WTC11 (cell line): ENCODE measurements at regions not wholly inside any gene's neighbourhood (a gene's known extent, or its start where the extent isn't known, plus 50 kb on each side); places are given as distances from the start of the nearest gene placed in this dataset.

ENCODE experiments used
- ATAC-seq: fragments of 200-7000 bp; cut with Tn5 transposase; 2 replicates; pipeline ENCODE4 v1.10.0; 2021; ENCODE audit warnings: mild to moderate bottlenecking, moderate library complexity
- CTCF ChIA-PET: fragments of 300-600 bp; sonication (Branson Sonifier 250); formaldehyde crosslinking; loops from one replicate; lab custom pipeline; 2021; ENCODE audit warnings: antibody characterized with exemption; lab: Charles Lee
- POLR2A ChIA-PET: fragments of 350-600 bp; sonication (Branson Sonifier 250); formaldehyde crosslinking; loops from one replicate; lab custom pipeline; 2021; ENCODE audit warnings: antibody characterized with exemption; lab: Charles Lee
- DNase-seq: peaks from one replicate; pipeline ENCODE4 v3.0.0; 2021; ENCODE audit warnings: low spot score
- H3K27ac Mint-ChIP-seq: 2 replicates; pipeline ENCODE4 v1.8.0; 2021; ENCODE audit warnings: mixed read lengths
- H3K27me3 Mint-ChIP-seq: 2 replicates; pipeline ENCODE4 v1.8.0; 2021; ENCODE audit warnings: low read depth, mild to moderate bottlenecking, moderate library complexity, mixed read lengths
- H3K36me3 Mint-ChIP-seq: 2 replicates; pipeline ENCODE4 v1.8.0; 2021; ENCODE audit warnings: mixed read lengths
- H3K4me1 Mint-ChIP-seq: 2 replicates; pipeline ENCODE4 v1.8.0; 2022; ENCODE audit warnings: mixed read lengths
- H3K4me3 Mint-ChIP-seq: 2 replicates; pipeline ENCODE4 v1.8.0; 2021; ENCODE audit warnings: mild to moderate bottlenecking, moderate library complexity, mixed read lengths
- H3K9me3 Mint-ChIP-seq: 2 replicates; pipeline ENCODE4 v1.8.0; 2021; ENCODE audit warnings: mixed read lengths
- AR ChIP-seq: fragments of 250-450 bp; sonication (Bioruptor Pico); IDR thresholded peaks from 2 replicates; pipeline ENCODE4 v1.9.0; 2021; ENCODE audit warnings: mild to moderate bottlenecking
- CREB1 ChIP-seq: sonication (generic); formaldehyde crosslinking; IDR thresholded peaks from 2 replicates; pipeline ENCODE4 v1.8.0; 2023; ENCODE audit warnings: mild to moderate bottlenecking, missing genetic modification reagents
- ELF4 ChIP-seq: sonication (generic); formaldehyde crosslinking; IDR thresholded peaks from 2 replicates; pipeline ENCODE4 v1.8.1; 2022; ENCODE audit warnings: low read depth, mild to moderate bottlenecking, moderate library complexity, missing genetic modification reagents
- ETV6 ChIP-seq: sonication (generic); formaldehyde crosslinking; IDR thresholded peaks from 2 replicates; pipeline ENCODE4 v1.8.1; 2022; ENCODE audit warnings: mild to moderate bottlenecking, missing genetic modification reagents
- IRF2 ChIP-seq: sonication (generic); formaldehyde crosslinking; IDR thresholded peaks from 2 replicates; pipeline ENCODE4 v1.8.0; 2022; ENCODE audit warnings: low read depth, missing genetic modification reagents, borderline replicate concordance
- JAZF1 ChIP-seq: fragments of 250-450 bp; sonication (Bioruptor Pico); IDR thresholded peaks from 2 replicates; pipeline ENCODE4 v1.9.0; 2021; ENCODE audit warnings: moderate library complexity, mild to moderate bottlenecking, inconsistent platforms
- JUN ChIP-seq: sonication (generic); formaldehyde crosslinking; IDR thresholded peaks from 2 replicates; pipeline ENCODE4 v1.8.0; 2023; ENCODE audit warnings: mild to moderate bottlenecking, missing genetic modification reagents
- NFATC4 ChIP-seq: fragments of 250-450 bp; sonication (Bioruptor Pico); IDR thresholded peaks from 2 replicates; pipeline ENCODE4 v1.9.0; 2021; ENCODE audit warnings: mild to moderate bottlenecking
- OVOL2 ChIP-seq: fragments of 250-450 bp; sonication (Bioruptor Pico); IDR thresholded peaks from 2 replicates; pipeline ENCODE4 v1.9.0; 2021; ENCODE audit warnings: mild to moderate bottlenecking, borderline replicate concordance
- SMAD3 ChIP-seq: sonication (generic); formaldehyde crosslinking; IDR thresholded peaks from 2 replicates; pipeline ENCODE4 v1.8.0; 2022; ENCODE audit warnings: missing genetic modification reagents, mild to moderate bottlenecking, borderline replicate concordance
- TEAD1 ChIP-seq: sonication (generic); formaldehyde crosslinking; IDR thresholded peaks from 2 replicates; pipeline ENCODE4 v1.8.0; 2022; ENCODE audit warnings: mild to moderate bottlenecking, missing genetic modification reagents
- ZBTB43 ChIP-seq: sonication (generic); formaldehyde crosslinking; IDR thresholded peaks from 2 replicates; pipeline ENCODE4 v1.8.1; 2023; ENCODE audit warnings: mild to moderate bottlenecking, missing genetic modification reagents
- ZNF138 ChIP-seq: sonication (generic); formaldehyde crosslinking; conservative IDR thresholded peaks from 2 replicates; pipeline ENCODE4 v1.8.1; 2022; ENCODE audit warnings: mild to moderate bottlenecking, moderate library complexity, missing genetic modification reagents
- ZNF263 ChIP-seq: sonication (generic); formaldehyde crosslinking; IDR thresholded peaks from 2 replicates; pipeline ENCODE4 v1.8.1; 2022; ENCODE audit warnings: low read depth, mild to moderate bottlenecking, moderate library complexity, missing genetic modification reagents
- ZNF281 ChIP-seq: sonication (generic); formaldehyde crosslinking; IDR thresholded peaks from 2 replicates; pipeline ENCODE4 v1.8.0; 2023; ENCODE audit warnings: mild to moderate bottlenecking, missing genetic modification reagents
- ZNF396 ChIP-seq: fragments of 250-450 bp; sonication (Bioruptor Pico); IDR thresholded peaks from 2 replicates; pipeline ENCODE4 v1.8.0; 2021; ENCODE audit warnings: mild to moderate bottlenecking, moderate library complexity, borderline replicate concordance
- TF ChIP-seq, protein P1 (sequence below): sonication (generic); formaldehyde crosslinking; IDR thresholded peaks from 2 replicates; pipeline ENCODE4 v1.8.1; 2022; ENCODE audit warnings: mild to moderate bottlenecking, missing genetic modification reagents, moderate library complexity, borderline replicate concordance
- TF ChIP-seq, protein P2 (sequence below): sonication (generic); formaldehyde crosslinking; conservative IDR thresholded peaks from 2 replicates; pipeline ENCODE4 v1.8.1; 2023; ENCODE audit warnings: mild to moderate bottlenecking, low read depth, missing genetic modification reagents, moderate library complexity
- TF ChIP-seq, protein P3 (sequence below): sonication (generic); formaldehyde crosslinking; IDR thresholded peaks from 2 replicates; pipeline ENCODE4 v1.8.1; 2023; ENCODE audit warnings: mild to moderate bottlenecking, missing genetic modification reagents
- TF ChIP-seq, protein P4 (sequence below): sonication (generic); formaldehyde crosslinking; IDR thresholded peaks from 2 replicates; pipeline ENCODE4 v1.8.1; 2023; ENCODE audit warnings: mild to moderate bottlenecking, missing genetic modification reagents, moderate library complexity

DNA sequence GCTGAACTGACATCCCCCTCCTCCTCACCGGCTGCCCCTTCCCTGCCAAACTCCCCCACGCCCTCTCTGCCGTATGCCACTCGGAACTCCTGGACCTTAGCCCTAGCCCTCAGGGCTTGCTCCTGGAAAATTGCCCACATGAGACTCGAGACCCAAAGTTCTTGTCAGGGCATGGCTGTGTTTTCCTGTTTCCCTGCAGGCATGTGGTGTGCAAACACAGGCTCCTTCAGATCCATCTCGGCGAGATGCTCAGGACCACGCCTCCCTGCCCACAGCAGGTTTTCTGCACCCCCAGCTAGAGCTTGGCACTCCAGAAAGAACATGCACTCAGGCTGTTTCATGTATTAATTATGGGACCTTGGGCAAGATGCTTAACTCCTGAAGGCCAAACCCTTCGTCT lies 1480.4 kb downstream of the BRD1 start (continued):
- no peak for TF ChIP-seq AR (CRISPR knock-in tag)
- TF ChIP-seq ETV6 (CRISPR knock-in tag), result no peak
- no peak for TF ChIP-seq ZNF281 (CRISPR knock-in tag)
- TF ChIP-seq NFATC4 (CRISPR knock-in tag), result no peak
- TF ChIP-seq, protein P1, sequence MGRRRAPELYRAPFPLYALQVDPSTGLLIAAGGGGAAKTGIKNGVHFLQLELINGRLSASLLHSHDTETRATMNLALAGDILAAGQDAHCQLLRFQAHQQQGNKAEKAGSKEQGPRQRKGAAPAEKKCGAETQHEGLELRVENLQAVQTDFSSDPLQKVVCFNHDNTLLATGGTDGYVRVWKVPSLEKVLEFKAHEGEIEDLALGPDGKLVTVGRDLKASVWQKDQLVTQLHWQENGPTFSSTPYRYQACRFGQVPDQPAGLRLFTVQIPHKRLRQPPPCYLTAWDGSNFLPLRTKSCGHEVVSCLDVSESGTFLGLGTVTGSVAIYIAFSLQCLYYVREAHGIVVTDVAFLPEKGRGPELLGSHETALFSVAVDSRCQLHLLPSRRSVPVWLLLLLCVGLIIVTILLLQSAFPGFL (CRISPR knock-in tag), result no peak
- no peak for TF ChIP-seq JUN (CRISPR knock-in tag)
- TF ChIP-seq TEAD1 (CRISPR knock-in tag), result no peak
- no peak for TF ChIP-seq ZBTB43 (CRISPR knock-in tag)

GRCh38 chr22:48346911-48347310 lies 1480.8 kb downstream of the BRD1 start:
- peaks cover 16% of the 10 kb centered on the region for H3K4me1 Mint-ChIP-seq
- ChIA-PET CTCF (no interaction called here), POLR2A (no interaction called here)
- no peaks in the 10 kb centered on the region for H3K9me3 Mint-ChIP-seq
- no peak overlapping the region for H3K27ac Mint-ChIP-seq
- TF ChIP-seq JAZF1 (CRISPR knock-in tag) (no peak), ZNF138 (CRISPR knock-in tag) (no peak), IRF2 (no peak), ELF4 (CRISPR knock-in tag) (no peak), TEAD1 (CRISPR knock-in tag) (no peak), ZBTB43 (CRISPR knock-in tag) (no peak), OVOL2 (CRISPR knock-in tag) (no peak), ZNF396 (CRISPR knock-in tag) (no peak), ZNF263 (CRISPR knock-in tag) (no peak), CREB1 (CRISPR knock-in tag) (no peak), SMAD3 (no peak)
- TF ChIP-seq, protein P2, sequence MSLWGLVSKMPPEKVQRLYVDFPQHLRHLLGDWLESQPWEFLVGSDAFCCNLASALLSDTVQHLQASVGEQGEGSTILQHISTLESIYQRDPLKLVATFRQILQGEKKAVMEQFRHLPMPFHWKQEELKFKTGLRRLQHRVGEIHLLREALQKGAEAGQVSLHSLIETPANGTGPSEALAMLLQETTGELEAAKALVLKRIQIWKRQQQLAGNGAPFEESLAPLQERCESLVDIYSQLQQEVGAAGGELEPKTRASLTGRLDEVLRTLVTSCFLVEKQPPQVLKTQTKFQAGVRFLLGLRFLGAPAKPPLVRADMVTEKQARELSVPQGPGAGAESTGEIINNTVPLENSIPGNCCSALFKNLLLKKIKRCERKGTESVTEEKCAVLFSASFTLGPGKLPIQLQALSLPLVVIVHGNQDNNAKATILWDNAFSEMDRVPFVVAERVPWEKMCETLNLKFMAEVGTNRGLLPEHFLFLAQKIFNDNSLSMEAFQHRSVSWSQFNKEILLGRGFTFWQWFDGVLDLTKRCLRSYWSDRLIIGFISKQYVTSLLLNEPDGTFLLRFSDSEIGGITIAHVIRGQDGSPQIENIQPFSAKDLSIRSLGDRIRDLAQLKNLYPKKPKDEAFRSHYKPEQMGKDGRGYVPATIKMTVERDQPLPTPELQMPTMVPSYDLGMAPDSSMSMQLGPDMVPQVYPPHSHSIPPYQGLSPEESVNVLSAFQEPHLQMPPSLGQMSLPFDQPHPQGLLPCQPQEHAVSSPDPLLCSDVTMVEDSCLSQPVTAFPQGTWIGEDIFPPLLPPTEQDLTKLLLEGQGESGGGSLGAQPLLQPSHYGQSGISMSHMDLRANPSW (CRISPR knock-in tag), result no peak
- TF ChIP-seq, protein P3, sequence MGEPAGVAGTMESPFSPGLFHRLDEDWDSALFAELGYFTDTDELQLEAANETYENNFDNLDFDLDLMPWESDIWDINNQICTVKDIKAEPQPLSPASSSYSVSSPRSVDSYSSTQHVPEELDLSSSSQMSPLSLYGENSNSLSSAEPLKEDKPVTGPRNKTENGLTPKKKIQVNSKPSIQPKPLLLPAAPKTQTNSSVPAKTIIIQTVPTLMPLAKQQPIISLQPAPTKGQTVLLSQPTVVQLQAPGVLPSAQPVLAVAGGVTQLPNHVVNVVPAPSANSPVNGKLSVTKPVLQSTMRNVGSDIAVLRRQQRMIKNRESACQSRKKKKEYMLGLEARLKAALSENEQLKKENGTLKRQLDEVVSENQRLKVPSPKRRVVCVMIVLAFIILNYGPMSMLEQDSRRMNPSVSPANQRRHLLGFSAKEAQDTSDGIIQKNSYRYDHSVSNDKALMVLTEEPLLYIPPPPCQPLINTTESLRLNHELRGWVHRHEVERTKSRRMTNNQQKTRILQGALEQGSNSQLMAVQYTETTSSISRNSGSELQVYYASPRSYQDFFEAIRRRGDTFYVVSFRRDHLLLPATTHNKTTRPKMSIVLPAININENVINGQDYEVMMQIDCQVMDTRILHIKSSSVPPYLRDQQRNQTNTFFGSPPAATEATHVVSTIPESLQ (CRISPR knock-in tag), result no peak
- TF ChIP-seq, protein P4, sequence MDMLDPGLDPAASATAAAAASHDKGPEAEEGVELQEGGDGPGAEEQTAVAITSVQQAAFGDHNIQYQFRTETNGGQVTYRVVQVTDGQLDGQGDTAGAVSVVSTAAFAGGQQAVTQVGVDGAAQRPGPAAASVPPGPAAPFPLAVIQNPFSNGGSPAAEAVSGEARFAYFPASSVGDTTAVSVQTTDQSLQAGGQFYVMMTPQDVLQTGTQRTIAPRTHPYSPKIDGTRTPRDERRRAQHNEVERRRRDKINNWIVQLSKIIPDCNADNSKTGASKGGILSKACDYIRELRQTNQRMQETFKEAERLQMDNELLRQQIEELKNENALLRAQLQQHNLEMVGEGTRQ (CRISPR knock-in tag), result no peak
- H3K27me3 Mint-ChIP-seq, result no peaks in the 10 kb centered on the region; the same call in 1 of the 2 replicates
- ATAC-seq (no peak), DNase-seq (no peak)
- no peak overlapping the region for H3K4me3 Mint-ChIP-seq
- no peaks in the 10 kb centered on the region for H3K36me3 Mint-ChIP-seq
